RWPE2 (cell line): ENCODE measurements at regions not wholly inside any gene's neighbourhood (a gene's known extent, or its start where the extent isn't known, plus 50 kb on each side); places are given as distances from the start of the nearest gene placed in this dataset.
"Not testable (repeated sequence)": the region's sequence is repeated elsewhere in the genome, so short reads cannot be mapped to it uniquely, and the experiment has no call there.

Experiments
- ATAC-seq: fragments of 200-7000 bp; cut with Tn5 transposase; 3 replicates; pipeline ENCODE4 v1.9.1; 2021; ENCODE audit warnings: low read depth
- DNase-seq: peaks from one replicate; pipeline ENCODE4 v3.0.0-alpha.2; 2020; ENCODE audit warnings: low spot score
- H3K27ac ChIP-seq: fragments of 450-650 bp; 2 replicates; pipeline ENCODE4 v1.5.1; 2017; ENCODE audit warnings: mild to moderate bottlenecking; ENCODE audit not compliant: poor library complexity, severe bottlenecking
- H3K27me3 ChIP-seq: fragments of 250-450 bp; sonication (Bioruptor Pico); 2 replicates; pipeline ENCODE4 v1.5.1; 2021; ENCODE audit warnings: mild to moderate bottlenecking, moderate library complexity; ENCODE audit not compliant: insufficient read depth, poor library complexity, severe bottlenecking
- H3K36me3 ChIP-seq: fragments of 250-450 bp; sonication (Bioruptor Pico); 2 replicates; pipeline ENCODE4 v1.5.1; 2020; ENCODE audit warnings: low read depth, mild to moderate bottlenecking, moderate library complexity
- H3K4me1 ChIP-seq: fragments of 250-450 bp; sonication (Bioruptor Pico); 2 replicates; pipeline ENCODE4 v1.5.1; 2021; ENCODE audit warnings: mild to moderate bottlenecking, moderate library complexity; ENCODE audit not compliant: insufficient read depth, poor library complexity, severe bottlenecking
- H3K4me3 ChIP-seq: fragments of 250-450 bp; sonication (Bioruptor Pico); 2 replicates; pipeline ENCODE4 v1.5.1; 2021; ENCODE audit warnings: mild to moderate bottlenecking, moderate library complexity; ENCODE audit not compliant: severe bottlenecking
- H3K9me3 ChIP-seq: fragments of 250-450 bp; sonication (Bioruptor Pico); 2 replicates; pipeline ENCODE4 v1.5.1; 2021; ENCODE audit warnings: mild to moderate bottlenecking, moderate library complexity; ENCODE audit not compliant: severe bottlenecking
- CTCF ChIP-seq: fragments of 450-650 bp; IDR thresholded peaks from one replicate; pipeline ENCODE4 v1.5.1; 2017; ENCODE audit warnings: mild to moderate bottlenecking, moderate library complexity; ENCODE audit not compliant: poor library complexity, severe bottlenecking

GRCh38 chr3:165919284-165919683 is 82.1 kb upstream of the BCHE start:
- no peak for TF ChIP-seq CTCF
- Histone ChIP-seq H3K4me3 (no peak overlapping the region), H3K27ac (no peak overlapping the region), H3K4me1 (no peaks in the 10 kb centered on the region), H3K36me3 (no peaks in the 10 kb centered on the region), H3K9me3 (no peaks in the 10 kb centered on the region), H3K27me3 (no peaks in the 10 kb centered on the region)
- no peak for ATAC-seq
- no peak for DNase-seq

DNA sequence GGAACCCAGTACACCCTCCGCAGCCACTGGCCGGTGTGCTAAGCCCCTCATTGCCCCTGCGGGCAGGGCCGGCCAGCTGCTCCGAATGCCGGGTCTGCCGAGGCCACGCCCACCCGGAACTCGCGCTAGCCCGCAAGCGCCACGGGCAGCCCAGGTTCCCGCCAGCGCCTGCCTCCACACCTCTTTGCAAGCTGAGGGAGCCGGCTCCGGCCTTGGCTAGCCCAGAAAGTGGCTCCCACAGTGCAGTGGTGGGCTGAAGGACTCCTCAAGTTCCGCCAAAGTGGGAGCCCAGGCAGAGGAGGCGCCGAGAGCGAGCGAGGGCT is 81.4 kb upstream of the BCHE start:
- TF ChIP-seq CTCF = no peak
- Histone ChIP-seq H3K4me3 (no peak overlapping the region), H3K27me3 (no peaks in the 10 kb centered on the region), H3K9me3 (no peaks in the 10 kb centered on the region), H3K27ac (no peak overlapping the region), H3K4me1 (no peaks in the 10 kb centered on the region), H3K36me3 (no peaks in the 10 kb centered on the region)
- ATAC-seq (no peak), DNase-seq (no peak)

- not testable (repeated sequence) for H3K4me1 ChIP-seq, ATAC-seq, H3K27ac ChIP-seq
These were observed 80.9 kb upstream of the BCHE start for GRCh38 chr3:165917938-165918656.

DNA sequence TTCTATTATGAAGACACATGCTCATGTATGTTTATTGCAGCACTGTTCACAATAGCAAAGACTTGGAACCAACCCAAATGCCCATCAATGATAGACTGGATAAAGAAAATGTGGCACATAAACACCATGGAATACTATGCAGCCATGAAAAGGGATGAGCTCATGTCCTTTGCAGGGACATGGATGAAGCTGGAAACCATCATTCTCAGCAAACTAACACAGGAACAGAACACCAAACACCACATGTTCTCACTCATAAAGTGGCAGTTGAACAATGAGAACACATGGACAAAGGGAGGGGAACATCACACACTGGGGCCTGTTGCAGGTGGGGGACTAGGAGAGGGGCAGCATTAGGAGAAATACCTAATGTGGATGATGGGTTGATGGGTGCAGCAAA is 77.9 kb upstream of the BCHE start:
- not testable (repeated sequence) for H3K27ac ChIP-seq, H3K27me3 ChIP-seq, H3K4me1 ChIP-seq, H3K9me3 ChIP-seq, H3K4me3 ChIP-seq, ATAC-seq, DNase-seq, H3K36me3 ChIP-seq

More at GRCh38 chr3:165917938-165918656, 80.9 kb upstream of the BCHE start:
- not testable (repeated sequence) for H3K9me3 ChIP-seq, H3K36me3 ChIP-seq, H3K27me3 ChIP-seq, DNase-seq, H3K4me3 ChIP-seq

GRCh38 chr3:165903885-165904630 is 66.8 kb upstream of the BCHE start:
- no peak overlapping the region for H3K4me3 ChIP-seq
- no peaks in the 10 kb centered on the region for H3K4me1 ChIP-seq
- H3K36me3 ChIP-seq = no peaks in the 10 kb centered on the region
- H3K27me3 ChIP-seq = no peaks in the 10 kb centered on the region
- no peak for TF ChIP-seq CTCF
- H3K9me3 ChIP-seq = no peaks in the 10 kb centered on the region
- no peak overlapping the region for H3K27ac ChIP-seq
- no peak for DNase-seq
- ATAC-seq = no peak

- Histone ChIP-seq H3K4me3 (no peak overlapping the region), H3K27me3 (no peaks in the 10 kb centered on the region), H3K36me3 (no peaks in the 10 kb centered on the region), H3K9me3 (no peaks in the 10 kb centered on the region), H3K4me1 (no peaks in the 10 kb centered on the region), H3K27ac (no peak overlapping the region)
- DNase-seq = no peak
- no peak for ATAC-seq
- no peak for TF ChIP-seq CTCF
These were observed 61.8 kb upstream of the BCHE start for GRCh38 chr3:165899066-165899465.
